ENCODE measurements at regions not wholly inside any gene's neighbourhood (a gene's known extent, or its start where the extent isn't known, plus 50 kb on each side); places are given as distances from the start of the nearest gene placed in this dataset.

GRCh38 chr13:58531614-58532013 is 900.1 kb downstream of the PCDH17 start:
- DNase-seq: no peak

GRCh38 chr13:58542530-58542929 is 911.0 kb downstream of the PCDH17 start:
- DNase-seq: no peak

GRCh38 chr13:58547419-58547818 is 915.9 kb downstream of the PCDH17 start:
- no peak for DNase-seq

GRCh38 chr13:58566176-58566575 is 934.6 kb downstream of the PCDH17 start:
- no peak for DNase-seq

GRCh38 chr13:58573743-58574142 is 942.2 kb downstream of the PCDH17 start:
- no peak for DNase-seq

- DNase-seq: no peak
Measured at GRCh38 chr13:58574791-58575190, 943.2 kb downstream of the PCDH17 start.

- no peak for DNase-seq
Measured at GRCh38 chr13:58579468-58579867, 947.9 kb downstream of the PCDH17 start.

GRCh38 chr13:58583966-58584365 is 952.4 kb downstream of the PCDH17 start:
- no peak for DNase-seq

GRCh38 chr13:58584610-58585009 is 953.1 kb downstream of the PCDH17 start:
- DNase-seq: no peak

- no peak for DNase-seq
Measured at GRCh38 chr13:58587183-58587582, 955.6 kb downstream of the PCDH17 start.

GRCh38 chr13:58592052-58592451 is 960.5 kb downstream of the PCDH17 start:
- no peak for DNase-seq

- DNase-seq: no peak
Measured at GRCh38 chr13:58592786-58593185, 961.2 kb downstream of the PCDH17 start.

- DNase-seq: no peak
Measured at GRCh38 chr13:58594747-58595600, 963.4 kb downstream of the PCDH17 start.

- no peak for DNase-seq
Measured at GRCh38 chr13:58597552-58597951, 966.0 kb downstream of the PCDH17 start.

GRCh38 chr13:58598241-58598640 is 966.7 kb downstream of the PCDH17 start:
- no peak for DNase-seq

- no peak for DNase-seq
Measured at GRCh38 chr13:58611117-58611516, 979.6 kb downstream of the PCDH17 start.

- no peak for DNase-seq
Measured at GRCh38 chr13:58617880-58618665, 986.5 kb downstream of the PCDH17 start.

- DNase-seq: no peak
Measured at GRCh38 chr13:58619396-58620113, 988.0 kb downstream of the PCDH17 start.

- DNase-seq: no peak
Measured at GRCh38 chr13:58620176-58620575, 988.6 kb downstream of the PCDH17 start.

GRCh38 chr13:58625703-58626389 is 994.3 kb downstream of the PCDH17 start:
- no peak for DNase-seq

- DNase-seq: no peak
Measured at GRCh38 chr13:58630794-58631193, 999.2 kb downstream of the PCDH17 start.

GRCh38 chr13:58633226-58633625 is 1001.7 kb downstream of the PCDH17 start:
- DNase-seq: no peak

GRCh38 chr13:58655086-58655485 is 1023.5 kb downstream of the PCDH17 start:
- no peak for DNase-seq

Measured in SHP77 (cell line).